CD4-positive, alpha-beta T cell treated with Interleukin-15 for 4 hours (primary cell): ENCODE measurements at regions not wholly inside any gene's neighbourhood (a gene's known extent, or its start where the extent isn't known, plus 50 kb on each side); places are given as distances from the start of the nearest gene placed in this dataset.
"Not testable (repeated sequence)": the region's sequence is repeated elsewhere in the genome, so short reads cannot be mapped to it uniquely, and the experiment has no call there.

Experiments
- DNase-seq: peaks from one replicate; pipeline ENCODE4 v3.0.0-alpha.2; 2020; ENCODE audit warnings: low spot score

GRCh38 chr16:86261379-86261778 lies 248.9 kb upstream of the FOXF1 start:
- no peak for DNase-seq

- not testable (repeated sequence) for DNase-seq
Observed at GRCh38 chr16:86267657-86268056, 242.7 kb upstream of the FOXF1 start.

DNA sequence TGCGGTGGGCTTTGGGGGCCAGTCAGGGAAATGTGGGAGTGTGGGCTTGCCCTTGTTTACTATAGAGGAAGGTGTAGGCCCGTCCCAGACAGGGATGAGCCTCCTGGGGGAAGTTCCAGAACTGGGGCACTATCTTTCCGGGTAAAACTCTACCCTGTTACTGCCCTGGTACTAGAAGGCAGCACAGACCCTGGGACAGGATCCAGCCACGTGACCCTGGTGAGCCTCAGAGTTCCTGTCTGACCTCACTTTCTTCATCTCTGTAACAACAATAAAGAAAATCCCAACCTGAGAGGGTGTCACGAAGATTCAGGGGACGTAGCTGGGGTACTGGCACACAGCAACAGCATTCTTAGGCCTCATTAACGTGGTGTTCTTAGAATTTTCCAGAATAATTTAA lies 239.6 kb upstream of the FOXF1 start:
- no peak for DNase-seq

DNA sequence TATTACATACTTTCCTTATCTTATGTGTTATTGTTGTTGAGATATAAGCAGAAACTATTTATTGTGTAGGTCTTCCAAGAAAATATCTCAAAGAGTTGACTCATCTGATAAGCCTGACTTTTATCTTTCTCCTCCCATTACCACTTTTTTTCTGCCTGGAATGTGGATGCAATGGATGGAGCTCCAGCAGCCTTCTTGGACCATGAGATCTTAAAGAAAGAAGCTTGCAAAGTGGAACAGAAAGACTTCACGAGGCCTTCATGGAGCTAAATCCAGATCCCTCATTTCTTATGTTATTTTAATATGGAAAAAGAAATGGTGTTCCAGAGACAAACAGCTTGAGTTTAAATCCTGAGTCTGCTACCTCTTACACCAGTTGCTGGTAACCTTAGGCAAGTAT lies 237.6 kb upstream of the FOXF1 start:
- no peak for DNase-seq

DNA sequence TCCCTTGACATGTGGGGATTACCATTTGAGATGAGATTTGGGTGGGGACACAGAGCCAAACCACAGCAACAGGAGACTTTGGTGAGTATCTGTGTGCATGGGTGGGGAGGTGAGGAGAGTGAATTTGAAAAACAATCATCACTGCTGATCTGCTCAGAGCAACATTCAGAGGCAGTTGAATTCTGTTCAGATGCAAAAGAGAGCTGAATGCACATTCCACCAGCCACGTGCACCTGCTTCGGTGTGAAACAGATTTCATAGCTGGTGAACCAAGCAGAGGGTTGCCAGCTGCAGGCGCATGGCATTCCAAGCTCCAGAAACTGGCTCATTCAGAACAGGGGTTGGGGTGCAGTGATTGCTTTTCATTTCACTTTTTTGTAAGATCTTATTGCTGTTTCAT lies 233.1 kb upstream of the FOXF1 start:
- DNase-seq, result no peak

- not testable (repeated sequence) for DNase-seq
Observed at GRCh38 chr16:86277859-86278258, 232.5 kb upstream of the FOXF1 start.

DNA sequence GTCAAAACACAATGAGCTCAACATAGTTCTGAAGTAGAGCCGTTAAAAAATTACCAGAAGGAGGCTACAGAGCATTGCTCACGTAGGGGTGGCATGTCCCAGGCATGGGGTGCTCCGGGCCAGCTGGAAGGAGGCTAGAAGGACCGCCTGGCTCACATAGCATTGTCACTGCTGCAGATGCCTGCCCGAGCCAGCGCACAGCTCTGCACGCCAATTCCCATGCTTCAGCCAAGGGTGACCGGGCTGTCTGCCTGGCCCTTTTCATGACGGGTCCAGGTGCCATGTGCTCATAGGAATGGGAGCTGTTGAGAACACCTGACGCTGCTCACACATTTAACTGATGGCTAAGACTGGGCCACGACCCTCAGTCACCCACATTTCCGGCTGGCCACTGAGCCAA lies 228.9 kb upstream of the FOXF1 start:
- no peak for DNase-seq

DNA sequence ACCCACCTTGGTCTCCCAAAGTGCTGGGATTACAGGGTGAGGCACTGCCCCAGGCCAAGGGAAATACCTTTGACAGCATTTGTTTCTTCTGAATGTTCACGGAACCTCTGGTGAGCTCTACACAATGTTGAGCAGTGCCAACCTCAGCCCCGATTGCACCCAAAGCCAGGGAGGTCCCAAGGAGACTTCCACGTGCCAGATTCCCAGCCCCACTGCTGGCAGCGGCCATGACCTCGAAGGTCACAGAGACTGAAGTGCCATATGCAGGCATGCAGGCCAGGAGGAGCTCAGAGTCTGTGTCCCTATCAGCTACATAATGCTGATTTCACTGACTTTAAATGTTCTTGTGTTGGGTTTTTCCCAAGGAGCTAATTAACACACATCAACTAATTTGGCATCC lies 226.4 kb upstream of the FOXF1 start:
- DNase-seq, result no peak

DNA sequence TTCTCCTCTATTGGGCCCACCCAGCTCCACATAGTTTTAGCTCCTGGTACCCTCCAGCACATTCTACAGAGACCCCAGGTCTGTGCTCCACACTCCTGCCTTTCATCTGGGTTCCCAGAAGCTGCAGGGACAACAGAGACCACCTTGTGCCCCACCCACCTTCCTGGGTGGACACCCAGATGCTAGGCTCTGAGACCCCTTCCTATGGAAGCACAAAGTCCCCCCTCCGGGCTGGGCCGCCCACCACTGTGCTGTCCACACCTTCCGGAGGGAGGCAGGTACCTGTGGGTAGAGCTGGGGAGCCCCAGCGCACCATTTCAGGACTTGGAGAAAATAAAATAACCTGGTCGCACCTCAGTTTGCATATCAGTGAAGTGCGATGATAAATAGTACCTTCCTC lies 224.9 kb upstream of the FOXF1 start:
- no peak for DNase-seq

DNA sequence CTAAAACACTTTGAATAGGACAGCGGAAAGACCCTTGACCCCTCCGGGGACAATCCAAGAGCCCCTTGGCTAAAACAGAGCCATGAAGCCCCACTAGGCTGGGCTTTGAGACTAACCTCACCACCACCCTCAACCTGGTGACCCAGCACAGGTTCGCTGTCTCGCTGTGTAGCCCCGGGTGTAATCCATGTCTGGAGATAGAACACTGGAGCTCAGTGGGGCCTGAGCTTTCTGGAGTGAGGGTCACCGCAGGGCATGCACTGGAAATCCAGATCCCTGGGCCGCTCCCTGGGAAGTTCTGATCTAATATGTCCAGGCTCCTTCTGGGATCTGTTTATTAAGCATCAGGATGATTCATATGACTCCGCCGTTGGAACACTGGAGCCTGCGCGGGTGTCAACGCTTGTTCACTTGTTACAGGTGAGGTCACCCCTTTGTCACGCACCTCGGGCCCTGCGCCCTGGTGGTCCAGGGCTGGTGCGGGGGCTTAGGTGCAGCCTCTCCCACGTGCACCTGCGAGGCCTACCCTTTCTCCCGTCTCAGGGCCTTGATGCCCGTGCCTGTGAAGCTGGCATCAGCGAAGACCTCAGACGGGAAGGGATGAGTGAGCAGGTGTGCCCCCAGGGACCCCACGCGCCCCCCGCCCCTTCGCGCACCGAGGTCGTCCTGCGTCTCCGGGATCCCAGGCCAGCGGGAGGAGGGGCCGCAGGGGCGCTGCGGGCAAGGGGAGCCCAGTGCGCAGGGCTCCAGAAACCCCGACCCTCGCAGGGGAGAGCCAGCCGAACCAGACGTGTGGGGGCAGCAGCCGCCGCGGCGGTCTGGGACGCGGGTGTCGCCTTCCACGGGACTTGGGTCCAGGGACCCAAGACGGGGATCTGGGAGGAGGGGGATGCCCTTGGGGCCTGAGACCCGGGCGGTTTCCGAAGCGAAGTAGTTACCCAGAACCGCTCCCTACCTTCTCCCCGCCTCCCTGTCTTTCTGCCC lies 224.1 kb upstream of the FOXF1 start:
- DNase-seq, result no peak

DNA sequence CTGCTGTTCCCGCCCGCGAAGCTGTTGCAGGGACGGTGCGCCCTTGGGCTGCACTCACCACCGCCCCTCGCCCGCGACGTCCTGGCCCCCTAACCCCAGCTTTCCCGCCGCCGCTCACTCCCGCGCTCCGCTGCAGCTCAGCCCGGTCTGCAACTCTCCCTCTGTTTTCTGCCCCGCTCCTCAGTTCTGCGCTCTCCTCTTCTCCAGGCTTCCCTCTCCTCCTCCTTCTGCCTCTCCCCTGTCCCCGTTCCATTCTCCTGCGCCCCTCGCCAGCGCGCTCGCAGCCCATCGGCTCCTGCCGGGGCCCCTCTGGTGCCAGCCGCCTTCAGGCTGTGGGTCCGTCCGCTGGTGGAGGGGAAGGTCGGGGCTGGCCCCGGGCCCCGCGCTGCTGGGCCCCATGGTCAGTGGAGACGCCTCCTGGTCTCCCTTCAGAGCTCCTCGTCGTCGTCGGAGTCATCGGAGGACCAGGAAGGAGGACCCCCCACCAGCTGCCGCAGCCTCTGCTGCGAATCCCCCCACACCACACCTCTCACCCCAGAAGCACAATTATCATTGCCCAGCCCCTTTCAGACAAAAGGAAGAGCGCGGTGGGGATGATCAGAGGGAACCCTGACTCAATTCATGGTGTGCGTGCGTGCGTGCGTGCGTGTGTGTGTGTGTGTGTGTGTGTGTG lies 223.2 kb upstream of the FOXF1 start:
- no peak for DNase-seq

DNA sequence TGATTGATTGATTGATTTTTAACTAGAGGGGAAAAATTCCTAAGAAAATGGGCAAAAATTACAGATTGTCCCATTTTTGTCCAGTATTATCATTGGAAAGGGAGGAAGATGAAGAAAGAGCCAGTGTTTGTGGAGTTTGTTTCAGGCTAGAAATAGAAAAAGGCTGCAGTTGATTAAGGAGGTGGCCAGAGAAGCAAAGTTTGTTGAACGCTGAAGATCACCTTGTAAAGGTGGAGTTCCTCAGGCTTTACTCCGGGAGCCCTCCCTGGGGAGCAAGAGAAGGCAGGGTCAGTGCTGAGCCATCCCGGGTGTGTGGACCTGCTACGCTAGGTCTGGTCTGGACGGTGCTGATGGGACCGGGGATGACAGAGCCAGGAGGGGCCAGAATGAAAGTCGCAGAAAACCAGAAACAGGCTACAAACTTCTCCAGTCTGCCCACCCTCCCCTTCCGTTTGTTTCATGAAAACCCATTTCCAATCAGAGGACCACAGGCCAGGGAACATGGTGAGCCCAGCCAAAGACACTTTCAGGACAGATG lies 222.6 kb upstream of the FOXF1 start:
- no peak for DNase-seq

DNA sequence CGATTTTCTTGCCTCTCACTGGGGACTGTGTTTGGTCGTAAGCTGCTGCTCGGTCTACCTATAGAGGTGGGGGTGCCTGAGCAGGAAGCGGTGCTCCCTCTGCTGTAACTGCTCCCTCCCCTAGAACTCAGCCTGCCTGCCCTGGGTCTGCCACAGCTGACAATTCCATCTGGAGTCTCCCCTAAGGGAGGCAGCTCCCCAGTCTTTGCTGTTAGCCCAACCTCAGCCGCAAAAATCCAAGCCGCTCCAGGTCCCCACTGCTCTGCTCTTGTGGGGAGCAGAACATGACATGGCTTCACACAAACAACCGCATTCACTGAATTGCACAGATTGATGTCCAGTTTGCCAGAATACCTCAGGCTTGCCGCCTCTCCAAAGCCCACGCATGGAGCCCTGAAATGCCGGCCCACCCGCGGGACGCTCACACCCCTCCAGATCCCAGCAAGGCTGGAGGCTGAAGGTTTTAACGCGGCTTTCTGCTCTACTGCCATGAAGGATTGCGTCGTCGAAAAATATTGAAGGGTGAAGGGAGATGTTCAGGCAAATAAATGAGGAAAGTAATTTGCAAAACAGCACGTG lies 221.5 kb upstream of the FOXF1 start:
- no peak for DNase-seq

DNA sequence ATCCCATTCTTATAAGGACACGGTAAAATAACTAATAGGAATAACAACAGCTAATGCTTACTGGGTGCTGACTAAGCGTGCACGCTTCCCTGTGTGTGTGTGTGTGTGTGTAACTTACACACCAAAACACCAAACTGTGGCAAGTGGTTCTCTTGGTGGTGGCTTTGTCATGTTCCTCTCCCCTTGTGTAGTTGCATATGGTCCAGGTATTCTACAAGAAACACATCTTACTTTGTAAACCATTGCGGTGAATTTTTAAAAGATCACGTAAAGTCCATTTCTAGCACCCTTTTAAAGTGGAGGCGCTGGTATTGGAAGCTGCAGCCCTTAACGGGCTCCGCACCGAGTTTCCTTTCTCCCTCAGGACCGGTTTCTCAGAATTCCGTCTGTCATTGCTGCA lies 221.0 kb upstream of the FOXF1 start:
- no peak for DNase-seq

GRCh38 chr16:86289907-86290306 lies 220.4 kb upstream of the FOXF1 start:
- no peak for DNase-seq

GRCh38 chr16:86291491-86291890 lies 218.8 kb upstream of the FOXF1 start:
- DNase-seq, result no peak

GRCh38 chr16:86292171-86292775 lies 218.1 kb upstream of the FOXF1 start:
- no peak for DNase-seq

DNA sequence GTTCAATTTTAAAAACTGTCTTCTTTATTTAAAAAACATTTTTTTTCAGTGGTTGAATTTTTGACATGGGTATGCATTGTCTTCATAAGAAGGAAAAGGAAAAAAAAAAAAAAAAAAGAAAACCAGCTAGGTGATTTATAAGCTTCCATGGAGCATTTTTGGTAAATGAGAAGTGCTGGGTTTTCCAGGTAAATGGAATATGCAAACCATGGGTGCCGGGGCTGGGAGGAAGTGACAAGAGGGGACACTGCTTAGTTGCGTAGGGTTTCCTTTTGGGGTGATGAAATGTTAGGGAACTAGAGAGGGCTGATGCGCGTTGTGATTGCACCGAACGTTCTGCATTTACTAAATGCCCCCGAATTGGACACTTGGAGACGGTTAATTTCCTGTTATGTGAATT lies 217.4 kb upstream of the FOXF1 start:
- no peak for DNase-seq

DNA sequence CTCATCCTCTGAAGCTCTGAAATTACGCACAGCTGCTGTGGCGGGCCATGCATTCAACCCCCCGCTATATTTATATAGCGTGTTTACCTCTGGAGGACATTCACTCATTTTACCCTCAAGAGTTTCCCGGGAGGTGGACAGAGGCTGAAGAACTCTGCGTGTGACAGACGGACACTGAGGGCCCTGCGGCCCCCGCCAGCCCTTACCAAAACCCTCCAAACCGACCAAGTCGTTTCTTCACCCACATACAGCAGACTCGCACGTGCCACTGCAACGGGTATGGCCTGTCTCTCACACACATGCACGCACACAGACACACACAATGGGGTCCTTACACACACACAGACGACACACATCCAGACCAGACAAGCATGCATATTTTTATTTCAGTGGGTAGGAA lies 216.4 kb upstream of the FOXF1 start:
- no peak for DNase-seq

DNA sequence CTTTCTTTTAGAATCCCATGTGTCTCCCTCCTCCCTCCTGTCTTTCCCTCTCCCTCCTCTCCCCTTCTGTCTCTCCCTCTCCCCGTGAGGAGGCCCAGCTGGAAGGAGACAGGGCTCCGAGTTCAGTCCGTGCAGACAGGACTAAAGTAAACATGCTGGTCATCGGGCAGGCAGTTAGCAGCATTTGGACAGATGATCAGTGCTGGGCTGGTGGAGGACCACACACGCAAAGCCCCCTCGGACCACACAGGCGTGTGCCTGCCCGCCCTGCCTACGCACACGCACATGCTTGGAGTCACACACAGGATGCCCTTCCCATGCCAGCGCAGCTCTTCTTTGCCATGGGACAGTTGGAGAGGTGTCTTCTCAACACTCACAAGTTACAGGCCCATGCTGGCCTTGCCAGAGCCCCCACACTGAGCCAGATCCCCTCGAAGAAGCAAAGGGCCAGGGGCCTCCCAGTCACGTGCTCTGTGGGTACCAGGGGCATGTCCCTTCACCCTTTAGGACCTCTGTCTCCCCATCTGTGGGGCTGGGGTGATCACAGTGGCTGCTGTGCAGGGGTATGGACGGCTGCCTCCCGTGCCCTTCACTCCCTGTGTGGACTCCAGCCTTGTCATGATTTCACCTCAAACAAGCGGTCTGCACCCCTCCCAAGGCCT lies 215.7 kb upstream of the FOXF1 start:
- no peak for DNase-seq

DNA sequence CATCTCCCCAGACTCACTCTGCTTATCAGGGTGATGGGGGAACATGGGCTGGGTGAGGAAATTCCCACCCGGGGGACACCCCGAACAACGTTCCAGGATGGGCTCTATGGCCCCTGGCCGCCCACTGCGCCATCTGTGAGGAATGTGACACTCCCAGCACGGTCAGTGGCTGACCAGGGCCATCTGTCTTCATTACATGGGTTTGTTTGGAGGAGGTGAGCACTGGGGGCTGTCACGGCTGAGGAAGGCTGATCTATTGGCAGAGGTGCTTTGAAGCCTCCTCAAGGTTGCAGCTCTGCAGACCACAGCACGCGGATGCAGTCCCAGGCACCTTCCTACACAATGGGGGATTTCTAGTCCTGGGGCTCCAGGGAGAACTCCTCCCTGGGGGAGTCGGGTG lies 214.1 kb upstream of the FOXF1 start:
- DNase-seq, result no peak

DNA sequence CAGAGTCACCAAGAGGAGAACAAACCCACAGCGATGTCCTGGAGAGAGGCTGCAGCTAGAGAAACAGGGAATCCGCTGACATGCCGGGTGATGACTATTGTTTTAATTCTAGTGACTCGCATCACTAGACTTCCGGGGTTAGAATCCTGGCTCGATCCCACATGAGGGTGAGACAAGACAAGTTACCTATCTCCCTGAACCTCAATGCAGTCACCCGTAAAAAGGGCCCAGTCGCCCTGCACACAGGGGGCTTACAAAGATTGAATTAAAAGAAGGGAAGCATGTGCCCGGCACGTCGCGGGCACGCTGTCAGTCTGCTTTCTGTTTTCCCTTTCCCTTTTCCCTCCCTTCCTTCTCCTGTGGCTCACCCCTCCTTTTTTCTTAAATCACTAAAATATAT lies 212.9 kb upstream of the FOXF1 start:
- DNase-seq, result no peak
